Anterior cingulate cortex (tissue), 58 donors: ENCODE measurements at regions not wholly inside any gene's neighbourhood (a gene's known extent, or its start where the extent isn't known, plus 50 kb on each side); places are given as distances from the start of the nearest gene placed in this dataset.
"Not testable (repeated sequence)": the region's sequence is repeated elsewhere in the genome, so short reads cannot be mapped to it uniquely, and the experiment has no call there.

Experiments used
- DNase-seq, 58 donors: peaks; one replicate each; lab custom pipeline; 2025; lab: John Stamatoyannopoulos, UW

DNA sequence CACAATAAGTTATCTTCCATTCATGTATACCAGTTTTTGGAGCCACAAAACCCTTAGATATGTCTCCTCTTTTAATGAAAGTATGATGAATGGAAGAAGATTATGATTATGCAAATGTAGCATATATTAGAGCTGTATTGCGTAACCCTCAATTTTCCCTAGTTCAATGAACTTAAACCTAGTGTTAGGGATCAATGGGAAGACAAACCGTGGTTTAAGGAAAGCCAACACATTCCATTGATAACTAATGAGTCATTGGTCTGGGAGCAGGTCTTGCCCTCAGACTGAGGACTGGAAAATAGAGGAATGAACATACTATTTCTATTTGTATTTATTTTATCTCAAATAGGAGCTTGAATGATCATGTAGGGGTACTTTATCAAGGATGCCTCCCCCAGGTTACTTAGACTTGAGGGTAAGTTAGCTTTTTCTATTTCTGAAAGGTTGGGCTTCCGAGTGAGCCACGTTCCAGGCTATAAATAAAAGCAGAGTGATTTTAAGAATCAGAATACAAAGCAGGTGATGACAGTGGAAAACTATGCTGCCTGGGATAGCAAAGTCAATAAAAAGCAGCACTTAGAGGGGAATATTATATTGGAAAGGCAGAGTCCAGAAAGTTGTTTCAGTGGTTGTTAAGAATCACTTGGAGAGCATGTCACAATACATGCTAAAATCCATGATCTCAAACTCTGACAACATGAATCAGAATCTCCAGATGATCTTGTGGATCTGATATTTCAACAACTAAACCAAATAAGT lies 356.0 kb downstream of the ADAM29 start:
- DNase-seq, result no peak

DNA sequence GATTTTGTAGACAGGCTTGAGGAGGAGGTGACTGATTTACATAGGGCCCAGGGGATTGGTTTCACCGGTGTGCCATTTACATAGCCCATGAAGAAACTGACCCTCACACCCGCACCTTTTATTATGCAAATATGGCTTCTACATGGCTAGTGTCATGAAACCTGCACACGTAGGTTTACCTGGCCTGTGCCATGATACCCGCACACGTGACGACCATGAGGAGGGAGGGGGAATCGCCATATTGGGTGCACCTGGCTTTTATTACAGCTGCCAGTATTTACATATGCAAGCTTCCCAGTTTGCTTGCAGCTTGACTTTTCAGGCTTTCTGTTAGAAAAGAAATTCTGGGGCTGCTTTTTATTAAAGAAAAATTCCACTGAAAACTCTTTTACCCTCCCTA lies 359.7 kb downstream of the ADAM29 start:
- DNase-seq, result no peak

DNA sequence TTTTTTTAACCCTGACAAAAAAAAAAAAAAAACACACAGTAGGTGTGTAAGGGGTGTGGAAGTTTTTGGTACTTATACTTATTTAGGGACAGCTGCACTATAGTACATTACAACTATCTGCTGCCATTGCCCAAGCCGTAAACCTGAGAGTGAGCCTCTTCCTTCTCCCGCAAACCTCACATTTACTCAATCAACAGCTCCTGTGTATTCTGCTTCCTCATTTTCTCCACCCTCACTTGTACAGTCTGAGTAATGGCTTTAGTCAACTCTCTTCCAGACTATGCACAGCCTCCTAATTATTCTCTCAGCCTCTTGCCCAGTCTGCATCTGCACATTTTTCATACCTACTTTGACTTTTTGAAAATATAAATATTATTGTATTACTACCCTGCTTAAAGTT lies 362.0 kb downstream of the ADAM29 start:
- DNase-seq, result no peak

DNA sequence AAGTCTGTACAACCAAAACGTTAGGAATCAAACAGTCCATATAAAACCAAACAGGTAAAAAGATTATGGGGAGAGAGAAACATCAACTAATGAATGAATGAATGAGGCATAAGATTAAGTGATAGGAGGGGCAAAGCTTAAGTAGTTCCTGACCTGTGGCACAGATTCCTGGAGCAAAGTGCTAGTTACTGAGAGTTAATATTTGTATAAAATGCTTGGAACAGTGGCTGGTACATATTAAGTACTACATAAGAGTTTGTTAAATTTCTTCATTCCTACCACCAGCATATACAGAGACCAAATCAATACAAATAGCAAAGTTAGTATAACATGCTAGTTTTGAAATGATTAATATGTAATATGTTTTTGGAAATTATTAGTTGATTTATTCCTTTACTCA lies 363.7 kb downstream of the ADAM29 start:
- DNase-seq, result no peak

DNA sequence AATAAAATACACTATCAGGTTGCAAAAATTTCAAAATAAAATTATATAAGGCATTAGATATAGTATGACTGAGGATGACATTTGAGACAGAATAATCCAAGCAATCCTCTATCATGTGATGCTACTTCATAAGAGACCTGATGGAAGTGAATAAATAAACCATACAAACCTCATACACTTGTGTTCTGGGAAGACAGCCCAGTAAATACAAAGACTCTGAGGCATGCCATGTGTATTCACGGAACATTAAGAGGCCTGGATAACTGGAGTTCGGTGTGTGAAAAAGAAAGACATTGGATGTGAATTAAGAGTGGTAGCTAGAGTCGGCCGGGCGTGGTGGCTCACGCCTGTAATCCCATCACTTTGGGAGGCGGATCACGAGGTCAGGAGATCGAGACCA lies 364.2 kb downstream of the ADAM29 start:
- DNase-seq, result no peak

DNA sequence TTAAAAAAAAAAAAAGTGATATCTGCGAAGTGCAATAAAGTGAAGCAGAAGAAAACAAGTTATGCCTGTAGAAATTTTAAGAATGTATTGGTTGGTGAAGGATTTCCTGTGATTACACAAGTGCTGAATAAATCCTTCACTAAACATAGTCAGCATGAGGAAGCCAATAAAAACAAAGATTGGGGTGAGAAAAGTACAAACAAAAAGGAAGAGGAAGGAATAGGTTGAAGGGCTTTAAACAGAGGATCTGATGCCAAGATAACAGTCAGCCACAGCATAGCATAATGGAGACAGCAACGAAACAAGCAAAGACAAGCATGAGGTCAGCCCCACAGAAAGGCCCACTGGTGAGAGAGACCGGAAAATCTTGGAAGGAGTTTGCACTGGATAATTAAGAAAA lies 372.2 kb downstream of the ADAM29 start:
- DNase-seq, result no peak

DNA sequence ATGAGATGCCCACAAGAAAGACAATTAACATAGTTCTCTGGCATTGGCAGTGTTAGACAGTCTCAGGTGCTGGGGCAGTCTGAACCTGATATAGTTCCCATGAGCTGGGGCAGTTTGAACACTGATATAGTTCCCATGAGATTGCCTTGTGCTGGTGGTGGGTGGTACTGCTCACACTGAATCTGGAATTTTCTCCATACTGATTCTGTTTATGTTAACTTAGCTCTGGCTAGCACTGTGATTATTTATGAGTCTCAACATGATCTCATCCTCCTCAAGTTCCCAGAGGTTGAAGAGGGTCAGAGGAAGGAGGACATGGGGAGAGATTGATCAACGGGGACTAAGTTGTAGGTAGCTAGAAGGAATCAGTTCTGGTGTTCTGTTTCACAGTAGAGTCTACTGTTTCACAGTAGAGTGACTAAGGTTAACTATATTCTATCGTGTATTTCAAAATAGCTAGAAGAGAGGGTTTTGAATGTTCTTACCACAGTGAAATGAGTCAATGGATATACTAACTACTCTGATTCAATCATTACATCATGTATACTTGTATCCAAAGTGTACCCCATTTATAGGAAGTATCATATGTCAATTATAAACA lies 379.9 kb downstream of the ADAM29 start:
- DNase-seq, result no peak

GRCh38 chr4:175306436-175306835 lies 388.3 kb downstream of the ADAM29 start:
- no peak for DNase-seq

DNA sequence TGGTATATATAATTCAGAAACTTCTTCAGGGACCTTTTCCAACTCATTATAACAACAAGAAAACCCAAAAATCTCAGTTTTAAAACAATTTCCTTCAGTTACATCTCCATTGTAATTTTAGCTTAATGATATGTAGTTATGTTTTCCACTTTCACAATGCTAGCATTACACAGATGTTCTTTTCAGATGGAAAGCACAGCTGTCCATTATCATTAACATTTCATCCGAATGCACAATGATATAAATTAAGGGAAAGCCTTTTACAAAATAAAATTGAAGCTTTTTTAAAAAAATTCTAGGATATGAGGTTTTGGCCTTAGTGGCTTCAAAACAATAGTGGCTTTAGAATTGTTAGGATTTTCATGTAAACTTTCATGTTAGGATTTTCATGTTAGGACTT lies 389.2 kb downstream of the ADAM29 start:
- no peak for DNase-seq

- no peak for DNase-seq
Observed at GRCh38 chr4:175308236-175308635, 390.1 kb downstream of the ADAM29 start.

DNA sequence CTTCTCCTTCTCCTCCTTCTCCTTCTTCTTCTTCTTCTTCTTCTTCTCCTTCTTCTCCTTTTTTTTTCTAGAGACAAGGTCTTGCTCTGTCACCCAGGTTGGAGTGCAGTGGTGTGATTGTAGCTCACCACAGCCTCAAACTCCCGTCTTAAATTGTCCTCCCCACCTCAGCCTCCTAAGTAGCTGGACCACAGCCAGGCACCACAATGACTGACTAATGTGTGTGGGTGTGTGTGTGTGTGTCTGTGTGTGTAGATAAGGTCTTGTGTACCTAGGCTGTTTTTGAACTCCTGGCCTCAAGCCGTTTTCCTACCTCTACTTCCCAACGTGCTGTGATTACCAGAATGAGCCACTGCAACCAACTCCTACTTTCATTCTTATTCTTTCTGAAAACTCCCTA lies 390.9 kb downstream of the ADAM29 start:
- no peak for DNase-seq

- DNase-seq, result peak in 1 of 58 donors; percentile 0
Observed at GRCh38 chr4:175325230-175325629, 407.1 kb downstream of the ADAM29 start.

- DNase-seq, result no peak
Observed at GRCh38 chr4:175326796-175327195, 408.6 kb downstream of the ADAM29 start.

DNA sequence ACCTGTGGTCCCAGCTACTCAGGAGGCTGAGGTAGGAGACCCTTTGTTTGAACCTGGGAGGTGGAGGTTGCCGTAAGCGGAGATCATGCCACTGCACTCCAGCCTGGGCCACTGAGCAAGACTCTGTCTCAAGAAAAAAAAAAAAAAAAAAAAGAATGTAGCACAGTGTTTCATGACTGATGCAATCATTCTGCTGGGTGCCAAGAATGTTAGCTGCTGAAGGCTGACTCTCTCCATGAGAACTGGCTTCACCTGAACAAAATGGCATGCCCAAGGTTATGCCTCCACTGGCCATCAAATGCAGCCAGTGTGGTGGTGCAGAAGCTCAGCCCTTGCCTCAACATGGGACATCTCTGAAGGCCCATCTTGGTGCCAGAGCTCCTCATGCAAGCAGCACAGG lies 412.1 kb downstream of the ADAM29 start:
- no peak for DNase-seq

GRCh38 chr4:175330652-175331051 lies 412.5 kb downstream of the ADAM29 start:
- DNase-seq, result no peak

DNA sequence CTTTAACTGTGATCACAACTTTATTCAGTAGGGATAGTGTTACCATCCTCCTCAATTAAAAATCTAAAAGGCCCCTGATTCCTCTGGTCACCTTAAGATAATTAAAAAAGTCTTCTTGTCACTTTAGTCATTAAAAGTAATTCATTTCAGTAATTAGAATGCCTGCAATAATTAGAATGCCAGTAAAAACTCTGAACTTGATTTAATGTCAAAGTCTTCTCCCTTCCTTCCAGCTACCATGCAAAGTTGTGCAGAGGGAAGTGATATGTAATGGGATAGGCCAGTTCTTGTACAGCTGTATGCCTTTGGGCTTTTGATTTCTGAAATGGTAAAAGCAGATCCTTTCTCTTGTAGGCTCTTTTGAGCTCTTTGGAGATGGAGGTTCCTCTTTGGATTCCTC lies 417.2 kb downstream of the ADAM29 start:
- no peak for DNase-seq

- not testable (repeated sequence) for DNase-seq
Observed at GRCh38 chr4:175336570-175336969, 418.4 kb downstream of the ADAM29 start.

DNA sequence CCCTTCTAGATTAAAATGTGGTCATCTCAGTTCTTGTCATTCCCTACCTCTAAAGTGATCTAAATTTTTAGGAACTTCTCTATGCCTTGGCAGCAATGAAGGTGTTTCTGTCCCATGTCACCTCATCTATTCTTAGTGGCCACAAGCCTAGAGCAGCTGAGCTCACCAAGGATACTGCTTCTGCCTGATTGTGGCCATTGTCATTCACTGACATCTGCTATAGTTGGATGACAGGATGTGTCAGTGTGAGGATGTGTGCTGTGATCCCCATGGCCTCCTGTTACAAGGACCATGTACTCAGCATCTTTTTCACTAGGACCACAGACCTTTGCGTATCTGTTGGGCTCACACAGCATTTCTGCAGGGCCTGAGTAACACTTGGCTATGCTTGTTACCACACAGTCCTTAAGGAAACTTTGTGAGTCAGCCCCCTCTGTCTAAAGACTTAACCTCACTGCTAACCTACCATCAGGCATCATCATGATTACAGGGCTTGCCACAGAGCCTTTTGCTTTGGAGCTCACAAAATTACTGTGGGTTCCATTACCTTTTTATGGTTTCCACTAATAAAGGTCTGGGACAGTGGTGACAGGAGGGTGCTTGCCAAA lies 421.0 kb downstream of the ADAM29 start:
- no peak for DNase-seq

GRCh38 chr4:175341203-175341755 lies 423.1 kb downstream of the ADAM29 start:
- DNase-seq, result no peak

GRCh38 chr4:175346376-175346775 lies 428.2 kb downstream of the ADAM29 start:
- DNase-seq, result no peak

DNA sequence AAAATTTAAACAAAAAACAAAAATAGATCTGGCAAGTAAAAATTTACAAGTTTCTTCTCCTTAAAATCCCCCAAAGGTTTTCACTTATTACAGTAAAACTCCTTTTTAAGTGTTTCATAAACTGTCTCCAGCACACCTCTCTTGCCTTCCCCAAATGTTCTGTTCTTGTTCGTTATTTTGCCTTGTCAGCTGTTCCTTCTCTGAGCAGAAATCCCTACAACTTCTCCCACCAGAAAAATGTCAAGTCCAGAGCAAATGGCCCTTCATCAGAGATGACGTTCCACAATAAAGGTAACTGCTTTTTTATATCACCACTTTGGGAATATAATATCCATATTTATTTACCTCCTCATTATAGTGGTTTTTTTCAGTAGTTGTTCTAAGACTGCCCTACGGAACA lies 432.1 kb downstream of the ADAM29 start:
- DNase-seq, result no peak

- DNase-seq, result no peak
Observed at GRCh38 chr4:175351473-175351872, 433.3 kb downstream of the ADAM29 start.
